Stimulated activated CD4-positive, alpha-beta T cell treated with anti-CD3 and anti-CD28 coated beads, Interleukin-15, amount 100 ng/mL, for 24 hours (primary cell): ENCODE measurements at regions not wholly inside any gene's neighbourhood (a gene's known extent, or its start where the extent isn't known, plus 50 kb on each side); places are given as distances from the start of the nearest gene placed in this dataset.

Source experiments
- DNase-seq: peaks from one replicate; pipeline ENCODE4 v3.0.0-alpha.2; 2020

DNA sequence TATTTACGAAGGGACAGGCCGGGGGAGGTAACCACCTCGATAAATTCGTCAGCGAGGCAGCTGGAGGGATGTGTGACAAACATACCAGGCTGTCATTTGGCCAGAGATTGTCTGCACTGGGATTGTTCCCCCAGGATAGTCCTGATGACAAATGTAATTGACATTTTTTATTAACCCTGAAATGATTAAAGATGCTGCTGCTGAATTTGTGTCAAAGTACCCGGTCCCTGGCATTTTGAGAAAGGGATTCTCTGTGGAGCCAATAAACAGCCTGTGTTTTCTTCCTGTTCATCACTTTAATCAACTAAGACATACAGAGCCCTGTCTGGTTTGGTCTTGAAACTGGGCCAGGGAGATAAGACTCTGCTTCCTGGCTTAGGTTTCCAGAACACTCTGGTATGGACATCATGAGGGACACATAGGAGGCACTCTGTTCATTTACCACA, 117.6 kb downstream of the SLC25A47 start:
- DNase-seq, result no peak

DNA sequence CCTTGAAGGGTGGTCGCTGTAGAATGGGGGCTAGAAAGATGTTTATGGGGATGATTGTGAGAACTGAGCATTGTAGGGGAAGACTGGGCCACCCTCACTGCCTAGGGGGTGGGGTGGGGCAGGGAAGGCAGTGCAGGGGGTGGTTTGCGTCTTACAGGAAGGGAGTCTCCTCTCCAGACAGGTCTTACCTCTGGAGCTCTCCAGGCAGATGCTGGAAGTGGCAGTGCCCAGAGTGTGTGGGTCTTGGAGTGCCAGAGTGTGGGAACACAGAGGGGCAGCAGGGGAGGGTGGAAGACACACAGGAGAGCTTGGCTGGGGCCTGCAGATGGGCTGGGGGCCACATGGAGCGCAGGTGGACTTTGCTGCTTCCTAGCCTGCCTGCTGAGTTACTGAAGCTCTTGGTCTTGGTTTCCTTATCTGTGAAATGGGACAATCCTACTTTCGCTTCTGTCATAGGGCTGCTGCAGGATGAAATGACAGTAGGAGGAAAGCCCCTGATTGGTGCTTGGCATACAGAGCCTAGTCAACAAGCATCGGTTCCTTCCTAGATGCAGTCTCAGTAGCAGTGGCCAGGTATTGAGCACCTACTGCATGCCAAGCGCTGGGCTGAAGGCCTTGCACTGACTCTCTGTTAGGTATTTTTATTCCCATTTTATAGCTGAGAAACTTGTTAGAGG, 118.3 kb downstream of the SLC25A47 start:
- DNase-seq, result no peak

DNA sequence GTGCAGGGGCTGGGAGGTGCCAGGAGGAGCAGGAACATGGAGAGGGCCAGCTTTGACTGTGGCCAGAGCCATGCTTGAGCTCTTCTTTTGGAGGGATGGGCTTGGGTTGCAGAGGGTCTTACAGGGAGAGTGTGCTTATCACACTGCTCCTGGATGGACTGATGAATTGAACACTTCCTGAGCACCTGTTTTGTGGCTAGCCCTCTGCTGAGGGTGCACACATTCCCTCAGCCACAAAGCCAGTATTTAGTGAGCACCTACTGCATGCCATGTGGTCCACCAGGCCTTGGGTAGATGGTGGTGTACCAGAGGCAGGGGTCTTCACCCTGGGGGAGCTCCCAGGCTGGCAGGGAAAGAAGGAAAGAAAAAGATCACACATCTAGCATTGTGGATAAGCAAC, 118.9 kb downstream of the SLC25A47 start:
- DNase-seq, result no peak

DNA sequence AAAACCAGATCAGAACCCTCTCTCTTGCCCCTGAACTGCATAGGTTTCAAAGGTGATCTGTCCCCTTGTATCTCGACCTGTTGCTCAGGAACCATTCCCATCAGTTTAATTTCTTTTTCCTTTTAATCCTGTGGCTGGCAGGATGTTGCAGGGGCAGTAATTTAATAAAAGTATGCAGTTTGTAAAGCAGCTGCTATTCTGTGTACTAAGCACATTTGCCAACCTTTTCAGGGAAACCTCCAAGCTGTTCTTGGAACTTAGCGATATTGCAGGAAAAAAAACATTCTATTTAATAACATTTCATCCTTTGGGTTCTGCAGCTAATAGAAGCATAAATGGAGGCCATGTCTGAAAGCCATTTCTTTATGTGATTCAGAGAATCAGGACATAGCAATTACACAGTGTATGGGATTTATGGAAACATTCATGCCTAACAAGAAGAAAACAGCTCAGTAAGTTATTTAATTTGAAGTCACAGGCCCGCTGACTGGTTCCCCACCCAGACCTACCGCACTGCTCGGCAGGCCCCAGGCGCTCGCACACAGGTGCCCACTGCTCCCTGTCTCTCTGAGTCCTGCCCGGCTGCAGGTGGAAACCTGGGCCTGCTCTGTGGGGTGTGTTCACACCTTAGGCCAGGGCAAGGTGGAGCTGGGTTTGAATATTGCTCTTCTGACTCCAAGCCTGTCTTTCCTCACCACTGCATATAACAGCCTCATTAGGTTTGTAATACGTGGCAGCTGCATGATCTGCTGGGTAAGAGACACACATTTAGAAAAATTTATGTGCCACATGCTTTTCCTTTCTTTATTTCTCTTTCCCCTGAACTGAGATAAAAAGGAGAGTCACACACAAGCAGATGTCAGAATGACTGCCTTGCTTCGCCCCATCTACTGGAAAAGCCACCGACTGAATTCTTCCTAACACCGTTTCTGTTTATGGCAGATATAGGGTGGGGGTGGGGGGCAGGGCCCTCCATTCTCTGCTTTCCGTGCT, 119.7 kb downstream of the SLC25A47 start:
- DNase-seq, result no peak

DNA sequence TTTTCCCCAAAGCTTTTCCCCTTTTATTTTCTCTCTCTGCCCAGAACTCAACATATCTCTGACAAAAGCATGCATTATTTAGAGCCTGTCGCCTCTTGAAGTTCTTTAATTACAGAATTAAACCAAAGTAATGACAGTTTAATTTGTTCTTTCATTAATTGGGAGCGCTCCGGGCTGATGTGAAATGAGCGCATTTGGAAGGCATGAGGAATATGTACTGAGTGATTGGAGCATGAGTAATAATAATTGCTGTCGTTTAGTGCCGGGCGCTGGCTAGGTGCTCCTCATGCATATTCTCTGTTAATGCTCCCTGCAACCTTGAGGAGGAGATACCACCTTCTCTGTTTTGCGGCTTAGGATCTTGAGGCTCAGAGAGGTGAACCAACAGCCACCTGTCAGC, 120.5 kb downstream of the SLC25A47 start:
- DNase-seq, result no peak

DNA sequence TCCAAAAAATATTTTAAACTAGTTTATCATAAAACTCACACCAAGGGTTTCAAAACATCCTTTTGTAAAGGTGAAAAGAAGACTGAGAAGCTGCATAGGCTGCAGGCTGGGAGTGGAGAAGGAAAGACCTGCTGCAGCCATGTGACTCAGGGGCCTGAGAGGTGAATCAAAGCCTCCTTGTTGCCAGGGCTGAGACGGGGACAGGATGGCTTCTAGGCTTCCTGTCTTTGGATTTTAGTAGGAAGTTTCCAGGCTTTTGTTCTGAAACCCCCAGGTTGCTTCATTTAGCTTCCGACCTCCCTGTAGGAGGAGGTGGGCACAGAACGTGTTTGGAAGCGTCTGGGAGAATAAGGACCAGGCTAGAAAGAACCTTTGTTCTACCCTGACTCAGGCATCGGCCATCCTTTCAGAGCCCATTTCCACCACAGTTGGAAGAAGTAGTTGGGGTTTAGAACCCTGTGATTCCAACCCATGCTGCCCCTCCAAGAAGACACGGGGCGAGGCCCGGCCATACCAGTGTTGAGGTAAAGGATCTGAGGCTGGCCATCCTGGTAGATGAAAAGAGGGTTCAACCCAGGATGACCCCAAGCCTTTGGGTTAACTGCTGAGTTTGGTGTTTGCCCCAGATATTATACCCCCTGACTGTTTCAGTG, 122.4 kb downstream of the SLC25A47 start:
- no peak for DNase-seq

DNA sequence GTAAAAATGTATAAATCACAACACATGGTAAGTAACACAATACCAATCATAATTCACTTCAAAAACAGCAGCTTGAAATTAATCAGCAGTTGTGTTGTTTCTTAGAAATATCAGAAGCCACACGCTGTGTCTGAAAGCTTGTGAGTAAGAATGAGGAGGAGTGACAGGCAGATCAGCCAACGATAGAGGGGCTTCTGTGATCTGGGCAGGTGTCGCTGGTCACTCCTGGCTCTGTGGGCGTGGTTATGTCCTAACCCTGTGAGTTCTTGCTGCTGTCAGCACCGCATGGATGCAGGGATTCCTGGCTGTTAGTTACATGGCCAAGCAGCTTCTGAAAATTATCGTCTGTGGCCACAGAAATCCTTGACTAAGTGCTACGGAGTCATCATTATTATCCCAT, 123.4 kb downstream of the SLC25A47 start:
- peak; percentile 25 for DNase-seq

DNA sequence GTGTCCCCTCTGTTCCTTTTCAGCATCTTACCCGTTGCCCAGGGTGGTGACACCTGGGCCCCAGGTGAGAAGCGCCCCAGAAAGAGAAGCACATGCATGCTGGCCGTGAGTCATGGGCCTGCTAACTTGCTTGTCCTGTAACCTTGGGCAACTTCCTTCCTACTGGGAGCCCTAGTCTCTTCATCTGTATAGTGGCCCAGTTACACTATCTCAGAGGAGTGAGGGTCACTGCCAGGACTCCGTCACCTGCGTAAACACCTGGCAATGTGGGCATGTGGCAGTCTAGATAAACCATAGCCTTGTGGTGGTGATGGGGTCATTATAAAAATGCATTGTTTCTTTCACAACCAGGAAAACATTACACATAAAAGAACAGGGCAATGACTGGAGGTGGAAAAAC, 125.2 kb downstream of the SLC25A47 start:
- DNase-seq, result no peak

DNA sequence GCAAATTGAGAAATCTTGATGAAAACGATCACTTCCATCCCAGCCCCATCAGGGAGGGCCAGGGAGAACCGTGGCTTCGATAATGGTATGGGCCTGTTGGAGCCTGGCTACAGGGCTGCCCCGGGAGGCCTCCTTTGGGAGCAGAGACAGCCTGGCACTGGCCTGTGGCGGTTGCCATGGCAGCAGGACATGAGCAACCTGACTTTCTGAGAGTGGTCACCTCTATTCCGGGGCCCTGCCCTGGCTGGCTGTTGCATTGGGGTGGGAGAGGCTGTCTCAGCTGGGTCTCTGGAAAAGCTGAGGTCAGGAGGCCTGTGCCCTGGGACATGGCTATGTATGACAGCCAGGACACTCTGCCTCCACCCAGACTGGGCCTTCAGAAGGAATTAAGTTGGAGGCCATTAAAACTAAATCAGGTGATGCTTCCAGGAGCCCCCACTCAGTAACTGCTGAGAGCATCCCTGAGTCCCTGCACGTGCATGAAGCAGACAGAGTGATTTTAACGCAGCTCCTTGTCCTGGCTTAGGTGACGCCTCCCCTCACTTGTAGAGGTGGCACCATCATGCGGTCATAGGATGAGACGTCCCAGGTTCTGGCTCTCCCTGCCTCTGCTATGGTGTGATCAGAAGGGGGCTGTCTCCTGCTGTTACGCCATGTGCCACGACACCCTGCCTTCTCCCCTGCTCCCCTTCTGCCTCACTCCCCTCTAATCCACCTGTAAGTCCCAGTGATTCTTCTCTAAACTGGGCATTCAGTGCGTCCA, 126.3 kb downstream of the SLC25A47 start:
- no peak for DNase-seq

DNA sequence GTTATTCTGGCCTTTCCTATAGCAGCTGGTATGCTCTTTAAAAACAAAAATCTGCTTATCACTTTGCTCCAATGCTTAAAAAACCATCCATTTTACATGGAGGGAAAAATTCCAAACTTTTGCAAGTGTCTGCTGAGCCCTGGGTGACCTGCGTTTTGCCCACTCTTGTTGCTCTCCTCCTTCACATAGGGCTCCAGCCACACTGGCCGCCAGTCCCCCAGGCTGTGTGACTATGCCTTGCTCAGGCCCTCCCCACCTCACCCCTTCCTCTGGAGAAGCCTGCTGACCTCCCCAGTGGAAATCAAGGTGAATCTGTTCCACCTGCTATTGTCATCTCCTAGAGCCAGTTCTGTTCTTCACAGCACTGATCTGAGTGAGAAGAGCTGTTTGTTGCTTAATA, 126.9 kb downstream of the SLC25A47 start:
- no peak for DNase-seq

DNA sequence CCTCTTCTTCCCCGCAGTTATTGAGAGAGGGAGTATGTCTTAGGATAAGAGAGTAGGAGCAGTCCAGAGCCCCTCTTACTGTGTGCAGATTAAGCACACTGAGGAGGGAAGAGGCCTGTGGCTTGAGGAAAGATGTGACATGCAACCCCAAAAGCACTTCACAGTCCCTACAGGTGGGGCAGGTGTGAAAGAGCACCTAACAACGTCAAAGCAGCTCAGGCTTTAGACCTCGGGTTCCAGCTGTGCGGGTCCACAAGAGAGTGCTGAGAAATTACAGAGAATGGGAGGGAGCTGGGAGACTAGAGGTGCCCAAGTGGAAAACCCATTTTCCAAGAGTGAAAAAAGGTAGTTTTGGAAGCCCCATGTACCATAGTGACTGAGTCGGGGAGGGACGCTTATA, 127.6 kb downstream of the SLC25A47 start:
- DNase-seq, result no peak

DNA sequence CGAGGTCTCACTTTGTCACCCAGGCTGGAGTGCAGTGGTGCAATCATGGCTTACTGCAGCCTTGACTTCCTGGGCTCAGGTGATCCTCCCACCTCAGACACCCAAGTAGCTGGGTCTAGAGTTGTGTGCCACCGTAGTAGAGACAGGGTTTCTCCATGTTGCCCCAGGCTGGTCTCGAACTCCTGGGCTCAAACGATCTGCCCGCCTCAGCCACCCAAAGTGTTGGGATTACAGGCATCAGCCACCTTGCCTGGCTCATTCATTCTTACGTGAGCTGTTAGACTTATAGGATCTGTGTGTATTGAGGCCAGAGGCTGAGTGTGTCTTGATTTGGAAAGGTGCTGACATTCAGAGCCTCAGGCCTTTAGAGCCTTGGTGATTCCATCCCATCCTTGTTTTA, 128.1 kb downstream of the SLC25A47 start:
- DNase-seq, result no peak

DNA sequence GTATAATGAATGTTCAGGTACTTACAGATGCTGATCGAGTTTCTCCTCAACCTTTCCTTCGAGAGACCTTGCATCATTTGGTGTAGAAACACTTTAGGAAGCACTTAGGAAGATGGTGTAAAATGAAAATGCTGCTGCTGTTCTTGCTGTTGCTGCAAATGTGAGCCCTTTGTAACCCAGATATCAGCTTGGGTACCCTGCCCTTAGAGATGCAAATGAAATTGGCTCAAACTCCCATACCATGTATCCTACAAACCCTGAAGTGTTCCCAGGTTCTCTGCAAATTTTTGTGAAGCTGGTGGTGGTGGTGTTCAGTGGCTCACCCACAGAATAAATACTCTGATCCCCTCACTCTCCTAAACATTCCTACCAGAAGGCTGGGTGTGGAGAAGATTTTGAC, 130.8 kb downstream of the SLC25A47 start:
- no peak for DNase-seq

DNA sequence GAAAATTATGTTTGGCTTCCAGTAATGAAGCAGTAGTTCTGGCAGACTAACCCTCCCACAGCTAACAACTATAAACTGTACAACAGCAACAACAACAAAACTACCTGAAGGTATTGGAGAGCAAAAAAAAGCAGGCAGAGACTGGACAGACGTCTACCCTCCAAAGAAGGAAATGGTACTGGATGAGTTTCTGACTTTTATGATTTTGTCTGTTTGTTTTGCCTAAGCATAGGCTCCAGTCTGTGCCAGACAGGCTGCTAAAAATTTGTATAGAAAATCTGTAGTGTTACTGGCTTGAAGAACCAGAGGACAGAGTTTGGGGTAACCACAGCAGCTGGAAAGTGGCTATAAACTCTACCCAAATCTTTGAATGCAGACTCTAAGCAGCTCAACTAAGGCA, 131.3 kb downstream of the SLC25A47 start:
- no peak for DNase-seq

DNA sequence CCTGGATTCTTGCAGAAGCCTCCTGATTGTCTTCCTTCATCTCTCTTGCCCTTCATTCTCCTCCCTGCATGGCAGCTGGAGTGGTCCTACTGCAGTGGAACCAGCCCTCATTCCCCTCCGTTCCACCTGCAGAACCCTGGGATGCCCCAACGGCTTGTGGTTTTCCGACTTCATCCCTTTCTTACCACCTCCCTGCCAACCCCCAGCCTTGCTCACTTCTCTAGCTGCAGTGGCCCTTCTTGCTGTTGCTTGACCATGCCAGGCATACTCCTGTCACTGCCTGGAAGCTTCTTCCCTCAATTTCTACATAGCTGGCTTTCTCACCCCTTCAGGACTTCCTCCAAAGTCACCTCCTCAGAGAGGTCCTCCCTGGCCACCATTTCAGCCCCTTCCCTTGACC, 123.3 kb downstream of the BEGAIN start:
- no peak for DNase-seq

DNA sequence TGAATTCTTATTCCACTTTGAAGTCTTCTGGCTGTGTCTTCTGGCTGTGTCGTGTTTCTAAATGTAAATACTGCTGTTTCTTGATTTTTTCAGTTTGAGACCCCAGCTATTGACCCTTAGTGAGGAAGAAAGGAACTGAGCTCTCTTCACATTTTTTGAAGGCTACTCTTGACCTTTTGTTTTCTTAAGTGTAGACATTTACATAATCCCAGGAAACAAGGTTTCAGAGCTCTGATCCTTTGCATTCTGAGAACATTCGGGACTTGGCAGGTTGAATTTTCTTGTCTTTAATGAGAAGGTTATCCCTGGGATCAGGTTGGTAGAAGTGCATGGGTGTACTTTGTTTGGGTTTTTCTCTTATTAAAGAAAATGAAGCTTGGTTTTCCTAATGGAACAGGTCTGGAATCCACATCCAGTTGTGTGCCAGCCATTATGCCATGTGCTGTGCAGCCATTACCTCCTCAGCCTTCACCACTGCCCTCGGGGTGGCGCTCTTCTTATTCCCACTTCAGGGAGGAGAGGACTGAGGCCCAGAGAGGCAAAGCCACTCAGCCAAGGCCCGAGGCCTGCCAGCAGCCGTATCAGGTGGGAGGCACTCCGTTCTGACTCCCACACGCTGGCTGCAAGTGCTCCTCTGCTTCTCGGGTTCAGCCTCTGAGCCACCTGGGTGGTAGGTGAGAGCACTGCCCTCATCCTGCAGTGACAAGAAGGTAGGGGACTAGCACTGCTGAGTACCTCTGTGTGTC, 120.9 kb downstream of the BEGAIN start:
- no peak for DNase-seq

DNA sequence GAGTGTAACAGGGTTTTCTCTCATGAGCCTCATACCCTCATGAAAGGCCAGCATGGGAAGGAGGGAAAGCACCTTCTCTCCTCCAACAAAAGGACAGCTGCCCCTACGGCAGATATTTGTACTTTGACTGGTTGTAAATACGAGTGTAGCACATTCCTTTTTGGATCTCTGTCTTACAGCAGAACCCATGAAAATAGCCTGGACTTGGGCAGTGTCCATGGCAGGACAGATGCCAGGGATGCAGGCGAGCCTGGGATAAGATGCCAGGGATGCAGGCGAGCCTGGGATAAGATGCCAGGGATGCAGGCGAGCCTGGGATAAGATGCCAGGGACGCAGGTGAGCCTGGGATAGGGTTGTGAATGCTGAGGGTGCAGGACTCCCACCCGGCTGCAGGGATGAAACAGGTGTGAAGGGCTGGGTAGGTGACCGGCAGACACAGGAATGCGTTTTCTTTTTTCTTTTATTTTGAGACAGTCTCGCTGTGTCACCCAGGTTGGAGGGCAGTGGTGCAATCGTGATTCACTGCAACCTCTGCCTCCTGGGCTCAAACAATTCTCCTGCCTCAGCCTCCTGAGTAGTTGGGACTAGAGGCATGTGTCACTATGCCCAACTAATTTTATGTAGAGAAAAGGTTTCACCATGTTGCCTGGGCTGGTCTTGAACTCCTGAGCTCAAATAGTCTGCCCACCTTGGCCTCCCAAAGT, 120.0 kb downstream of the BEGAIN start:
- no peak for DNase-seq

DNA sequence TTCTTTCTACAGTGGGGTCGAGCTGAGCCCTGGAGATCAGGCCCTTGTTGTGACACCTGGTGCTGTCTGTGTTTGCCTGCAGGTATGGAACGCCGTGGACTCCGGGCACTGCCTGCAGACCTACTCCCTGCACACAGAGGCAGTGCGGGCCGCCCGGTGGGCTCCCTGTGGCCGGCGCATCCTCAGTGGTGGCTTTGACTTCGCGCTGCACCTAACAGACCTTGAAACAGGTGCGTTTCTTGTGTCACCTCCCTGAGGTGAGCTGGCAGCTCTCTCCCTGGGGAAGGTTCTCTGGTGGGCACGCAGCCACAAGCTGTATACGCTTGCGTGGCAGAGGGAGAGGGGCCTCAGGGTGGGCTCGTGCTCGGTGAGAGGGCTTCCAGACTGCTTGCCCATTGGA, 119.3 kb downstream of the BEGAIN start:
- DNase-seq, result no peak

DNA sequence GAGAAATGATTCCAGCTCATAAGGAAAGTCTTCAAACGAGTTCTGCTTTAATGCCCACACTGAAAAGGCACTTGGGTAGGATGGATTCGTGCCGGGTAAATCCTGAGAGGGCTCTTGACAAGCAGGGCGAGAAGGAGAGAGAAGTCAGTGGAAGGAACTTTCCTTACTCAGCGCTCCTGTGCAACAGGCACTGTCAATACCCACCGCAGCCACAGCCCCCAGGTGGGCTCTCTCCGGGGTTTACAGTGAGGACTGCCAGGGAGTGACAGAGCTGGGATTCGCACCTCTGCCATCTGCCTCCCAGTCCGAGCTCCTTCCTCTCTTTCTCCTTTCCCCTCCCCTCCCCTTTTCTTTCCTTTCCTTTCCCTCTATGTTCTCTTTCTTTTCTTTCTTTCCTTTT, 118.7 kb downstream of the BEGAIN start:
- DNase-seq, result no peak

DNA sequence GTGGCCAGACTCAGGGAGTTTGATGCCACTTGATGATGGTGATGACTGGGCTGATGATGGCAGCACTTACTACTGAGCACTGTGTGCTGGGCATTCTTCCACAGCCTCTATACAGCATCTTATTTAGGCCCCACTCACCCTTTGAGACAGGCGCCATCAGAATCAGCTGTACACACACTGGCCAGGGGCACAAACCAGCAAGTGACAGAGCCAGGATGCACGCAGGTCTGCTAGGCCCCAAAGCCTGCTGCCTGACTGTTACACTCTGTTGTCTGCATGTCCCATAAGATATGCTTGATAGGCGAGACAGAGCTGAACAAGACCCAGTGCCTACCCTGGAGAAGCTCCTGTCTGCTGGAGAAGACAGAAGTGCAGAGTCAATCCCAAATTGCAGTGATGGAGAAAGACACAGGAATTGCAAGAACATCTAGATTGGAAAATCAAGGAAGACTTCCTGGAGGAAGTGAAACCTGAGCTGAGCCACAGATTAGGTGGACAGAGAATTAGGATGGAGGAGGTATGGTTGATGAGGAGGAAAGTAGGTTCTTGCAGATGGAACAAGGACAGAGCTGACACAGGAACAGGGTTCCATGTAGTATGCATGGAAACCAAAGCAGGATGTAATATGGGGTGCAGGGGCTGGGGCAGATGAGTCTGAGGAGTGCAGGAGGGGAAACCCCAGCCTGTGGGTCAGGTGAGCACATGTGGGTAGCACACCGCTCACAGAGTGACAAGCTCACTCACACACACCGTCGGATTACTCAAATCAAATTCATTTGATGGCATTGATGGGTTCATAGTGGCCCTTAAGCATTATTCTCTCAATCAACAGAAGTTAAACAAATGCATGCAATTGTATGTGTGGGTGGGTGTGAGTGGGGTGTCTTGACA, 117.3 kb downstream of the BEGAIN start:
- peak; percentile 17 for DNase-seq

DNA sequence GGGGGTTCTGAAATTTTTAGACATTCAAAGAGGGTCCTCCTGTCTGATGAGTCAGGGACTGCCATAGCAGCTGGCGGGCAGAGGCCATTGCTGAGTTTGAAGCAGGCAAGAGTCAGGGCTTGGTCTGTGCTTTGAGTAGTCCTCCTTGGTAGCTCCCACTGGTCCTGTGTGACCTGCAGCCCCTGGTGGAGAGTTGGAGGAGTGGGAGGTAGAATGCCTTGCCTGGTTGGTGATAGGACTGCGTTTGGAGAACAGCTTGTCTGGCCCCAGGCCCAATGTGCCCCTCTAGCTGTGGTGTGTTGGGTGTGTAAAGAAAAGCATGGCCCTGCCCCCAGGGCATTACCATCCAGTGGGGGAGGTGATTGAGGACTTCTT, 116.7 kb downstream of the BEGAIN start:
- DNase-seq, result no peak
